Erythroblast (primary cell): ENCODE measurements at regions not wholly inside any gene's neighbourhood (a gene's known extent, or its start where the extent isn't known, plus 50 kb on each side); places are given as distances from the start of the nearest gene placed in this dataset.
A peak's percentile ranks its signal among the peaks of the same experiment; 100 is the strongest.
"Not testable (repeated sequence)": the region's sequence is repeated elsewhere in the genome, so short reads cannot be mapped to it uniquely, and the experiment has no call there.

ENCODE experiments used
- DNase-seq, 2 experiments: peaks; one replicate each; lab custom pipeline; 2025; lab: John Stamatoyannopoulos, UW
- GATA1 ChIP-seq: IDR thresholded peaks from 2 replicates; pipeline ENCODE4 v1.6.1; 2011; ENCODE audit warnings: low read depth, mild to moderate bottlenecking, control low read depth, low read length, moderate library complexity
- POLR2A ChIP-seq: IDR thresholded peaks from 2 replicates; pipeline ENCODE4 v1.6.1; 2011; ENCODE audit warnings: mild to moderate bottlenecking, low read length

DNA sequence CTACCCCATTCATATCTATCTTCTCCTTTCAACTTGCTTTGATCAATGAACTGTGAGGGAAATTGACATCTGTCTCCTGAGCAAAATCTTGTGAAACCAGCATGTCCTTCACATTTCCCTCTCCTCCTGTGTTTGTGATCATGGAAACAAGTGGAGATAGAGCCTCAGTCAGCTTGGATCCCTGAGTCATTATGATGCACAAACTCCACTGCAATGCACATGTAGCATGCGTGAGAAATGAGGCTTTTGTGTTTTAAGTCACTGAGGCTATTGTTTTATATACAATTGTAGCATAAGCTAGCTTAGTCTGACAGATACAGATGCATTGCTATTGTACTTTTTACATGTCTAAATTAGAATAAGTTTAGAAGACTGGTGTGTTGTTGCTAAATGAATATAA lies 85.2 kb upstream of the HNMT start:
- TF ChIP-seq POLR2A (no peak), GATA1 (no peak)
- DNase-seq: no peak

DNA sequence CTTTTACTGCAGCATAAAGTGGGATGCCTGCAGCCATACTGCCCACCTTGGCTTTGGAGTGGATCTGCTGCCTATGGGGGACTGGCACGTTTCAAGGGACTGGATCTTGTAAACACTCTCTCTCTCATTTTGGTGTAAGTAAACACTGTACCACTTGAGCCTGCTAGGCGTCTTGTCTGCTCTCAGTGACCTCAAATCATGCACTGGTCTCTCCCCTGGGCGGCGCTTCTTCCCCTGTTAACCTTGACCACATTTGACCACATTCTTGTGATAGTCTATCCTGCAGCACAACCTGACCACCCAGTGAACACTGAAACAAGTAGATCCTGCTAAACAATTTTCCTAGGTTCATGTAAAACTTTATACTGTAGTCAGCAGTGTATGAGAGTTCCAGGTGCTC lies 82.6 kb upstream of the HNMT start:
- DNase-seq: no peak
- TF ChIP-seq GATA1: no peak
- no peak for TF ChIP-seq POLR2A

DNA sequence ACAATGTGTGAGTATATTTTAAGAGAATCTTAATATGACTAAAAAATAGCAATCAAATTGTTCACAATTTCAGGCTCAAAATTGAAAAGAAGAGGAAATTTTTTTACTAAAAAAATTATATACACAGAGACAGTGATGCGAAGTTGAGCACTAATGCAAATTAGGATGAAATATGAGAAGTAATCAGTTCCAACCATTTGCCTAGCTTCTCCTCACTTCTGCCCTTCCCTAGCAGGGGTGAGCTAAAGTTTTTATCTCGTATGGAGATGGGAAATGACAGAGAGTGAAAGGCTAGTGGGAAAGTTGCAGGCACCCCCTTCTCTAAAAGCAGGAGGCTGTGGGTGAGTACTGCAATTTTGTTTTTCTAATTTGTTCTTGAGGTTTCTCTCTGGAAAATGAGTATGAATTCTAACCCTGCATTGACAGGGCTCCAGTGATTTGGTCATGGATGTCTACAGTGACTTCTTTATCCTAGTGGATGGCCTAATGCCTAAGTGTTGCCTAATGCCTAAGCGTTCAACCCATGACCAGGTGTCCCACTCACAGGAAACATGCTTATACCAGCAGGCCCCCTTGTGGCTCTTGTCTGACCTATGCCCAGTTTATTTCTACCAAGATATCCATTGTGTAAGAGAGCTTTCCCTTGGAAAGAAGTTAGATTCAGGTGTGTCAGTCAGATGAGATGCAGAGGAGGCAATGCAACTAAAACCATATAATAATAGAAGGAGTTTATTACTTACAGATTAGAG lies 78.0 kb upstream of the HNMT start:
- DNase-seq: no peak
- TF ChIP-seq POLR2A: no peak
- TF ChIP-seq GATA1: no peak

- DNase-seq: peak; percentile 17 to 37
Observed at GRCh38 chr2:137888845-137889244, 75.4 kb upstream of the HNMT start.

DNA sequence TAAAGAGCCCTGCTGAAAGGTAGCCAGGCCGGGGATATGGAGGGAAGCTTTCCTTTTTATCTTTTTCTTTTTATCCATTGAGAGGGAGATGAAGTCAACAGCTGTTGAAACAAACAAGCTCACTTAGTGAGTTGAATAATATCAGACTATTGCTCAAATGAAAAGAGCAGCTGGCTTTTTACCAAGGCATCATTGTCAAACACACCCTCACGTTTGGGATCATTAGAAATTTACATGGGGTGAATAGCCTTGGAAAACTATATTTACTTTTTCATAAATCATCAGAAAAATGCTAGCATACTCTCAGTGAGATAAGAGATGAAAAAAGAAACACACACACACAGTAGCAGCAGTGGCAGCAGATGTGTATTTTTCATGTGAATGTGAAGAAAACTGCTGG lies 71.5 kb upstream of the HNMT start:
- DNase-seq: no peak
- no peak for TF ChIP-seq POLR2A
- no peak for TF ChIP-seq GATA1

More at GRCh38 chr2:137888845-137889244, 75.4 kb upstream of the HNMT start:
- no peak for TF ChIP-seq POLR2A
- no peak for TF ChIP-seq GATA1

- no peak for DNase-seq
- no peak for TF ChIP-seq POLR2A
- no peak for TF ChIP-seq GATA1
Observed at GRCh38 chr2:137893145-137893544, 71.1 kb upstream of the HNMT start.

- TF ChIP-seq GATA1: no peak
- TF ChIP-seq POLR2A: no peak
- DNase-seq: no peak
Observed at GRCh38 chr2:137896467-137896866, 67.8 kb upstream of the HNMT start.

DNA sequence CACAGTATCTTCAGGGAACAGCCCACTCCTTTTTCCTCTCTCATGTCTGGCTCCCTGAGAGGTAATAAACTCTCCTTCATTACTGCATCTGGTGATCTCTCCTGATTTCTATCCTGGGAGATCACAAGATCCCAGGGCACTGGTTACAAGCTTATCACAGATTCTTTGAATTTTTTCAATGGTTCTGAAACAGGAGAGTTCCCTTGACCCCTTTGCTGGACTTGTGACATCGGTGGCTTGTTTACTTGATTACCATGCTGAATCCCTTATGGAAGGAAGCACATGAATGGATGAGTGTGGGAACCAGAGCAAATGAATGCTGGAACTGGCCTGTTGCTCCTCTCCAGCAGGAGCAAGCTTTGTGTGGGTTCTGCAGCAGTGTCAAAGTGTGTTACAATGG lies 67.2 kb upstream of the HNMT start:
- no peak for TF ChIP-seq POLR2A
- TF ChIP-seq GATA1: no peak
- no peak for DNase-seq

- no peak for DNase-seq
Observed at GRCh38 chr2:137900421-137901141, 63.7 kb upstream of the HNMT start.

DNA sequence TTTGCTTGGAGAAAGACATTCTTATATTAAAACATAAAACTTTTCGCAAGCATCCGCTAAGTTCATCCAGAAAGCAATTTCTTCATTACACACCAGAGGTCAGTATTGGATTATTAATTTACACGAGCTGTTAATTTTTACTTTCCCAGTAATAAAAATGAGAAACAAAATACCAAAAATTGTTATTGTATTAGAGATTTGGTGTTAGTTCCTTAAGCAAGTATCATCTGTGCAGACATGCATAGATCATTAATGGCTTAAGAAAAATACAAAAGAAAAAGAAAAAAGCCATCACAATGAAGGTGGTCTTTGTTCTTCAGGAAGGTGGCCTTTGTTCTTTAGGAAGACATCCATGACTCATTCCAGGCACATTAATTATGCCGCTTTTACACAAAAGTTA lies 53.6 kb upstream of the HNMT start:
- DNase-seq: peak; percentile 3 to 49
- TF ChIP-seq POLR2A (no peak), GATA1 (no peak)

More at GRCh38 chr2:137900421-137901141, 63.7 kb upstream of the HNMT start:
- TF ChIP-seq GATA1 (no peak), POLR2A (no peak)

DNA sequence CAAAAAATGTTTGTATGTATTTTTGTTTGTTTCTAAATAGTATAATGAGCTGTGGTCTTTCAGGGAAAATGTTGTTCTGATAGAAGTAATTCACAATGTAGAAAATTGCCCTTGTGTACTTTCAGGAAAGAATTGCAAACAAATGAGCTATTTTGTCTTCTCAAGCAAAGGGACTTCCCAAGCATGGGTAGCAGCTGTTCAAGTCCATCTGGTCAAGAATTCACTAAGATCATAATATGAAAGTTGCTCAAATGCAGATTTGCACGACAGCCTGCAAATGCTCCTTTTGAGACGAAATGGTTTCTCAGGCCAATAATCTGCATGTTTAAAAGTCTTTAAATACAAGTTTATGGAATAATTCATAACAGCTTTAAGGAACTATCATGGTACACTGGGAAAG lies 51.9 kb upstream of the HNMT start:
- DNase-seq: no peak
- no peak for TF ChIP-seq GATA1
- no peak for TF ChIP-seq POLR2A

DNA sequence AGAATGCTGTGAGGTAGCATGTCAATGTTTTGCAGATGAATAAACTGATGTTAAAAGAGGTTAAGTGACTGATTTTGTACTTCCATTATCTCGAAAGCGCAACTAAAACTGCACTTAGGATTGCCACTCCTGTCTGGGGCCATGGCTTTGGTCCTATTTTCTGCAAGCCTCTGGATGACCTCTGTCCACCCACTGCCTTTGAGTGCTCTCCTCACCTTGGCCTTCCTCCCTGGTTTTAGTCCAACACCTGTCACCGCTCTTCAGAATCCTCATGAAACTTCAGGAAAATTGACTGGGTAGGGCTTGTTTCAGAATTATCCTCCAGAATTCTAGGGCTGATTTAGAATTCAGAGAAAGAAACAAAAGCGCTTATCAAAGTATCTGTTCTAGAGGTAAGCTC lies 51.1 kb upstream of the HNMT start:
- TF ChIP-seq POLR2A (no peak), GATA1 (no peak)
- no peak for DNase-seq

GRCh38 chr2:137913648-137914047 lies 50.6 kb upstream of the HNMT start:
- DNase-seq: not testable (repeated sequence)
